ENCODE measurements at regions not wholly inside any gene's neighbourhood (a gene's known extent, or its start where the extent isn't known, plus 50 kb on each side); places are given as distances from the start of the nearest gene placed in this dataset.

DNA sequence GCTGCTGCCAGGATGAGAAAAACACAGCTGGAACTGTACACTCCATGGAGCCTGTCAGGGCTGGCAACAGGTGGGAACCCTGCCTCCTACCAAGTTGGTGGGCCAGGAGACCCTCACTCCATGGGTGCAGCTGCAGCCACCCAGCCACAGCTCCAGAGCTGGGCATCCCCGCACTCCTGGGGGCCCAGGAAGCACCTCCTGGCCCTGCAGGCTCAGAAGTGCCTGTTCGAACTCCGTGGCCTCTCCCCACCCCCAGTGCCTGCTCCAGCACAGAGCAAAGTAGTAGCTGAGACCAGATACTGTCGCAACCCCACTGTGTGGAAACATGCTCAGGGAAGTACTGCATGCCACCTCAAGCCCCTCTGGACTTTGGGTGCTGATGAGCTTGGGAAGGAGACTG, 564.0 kb upstream of the ACO1 start:
- H2AK9ac ChIP-seq (replicated peaks; ENCODE audit: low read depth, low read length, poor library complexity): no peak overlapping the region
- WGBS, 2 experiments (ENCODE audit: extremely low coverage in 2 of 2, insufficient read length in 1 of 2): 0% methylated on average over 1 of the region's 4 CpGs; no CpG with 5 or more reads in 1 of the 2 experiments
- H3K79me1 ChIP-seq (ENCODE audit: low read depth in 1 of 2, low read length in 2 of 2): no peaks in the 10 kb centered on the region
- H2BK20ac ChIP-seq (ENCODE audit: low read depth, low read length): no peak overlapping the region
- H3K4ac ChIP-seq (ENCODE audit: low read depth, low read length): no peak overlapping the region
- no peak overlapping the region for H3K27ac ChIP-seq (ENCODE audit: insufficient read depth, low read length)
- no peak overlapping the region for H3K18ac ChIP-seq (ENCODE audit: low read depth, low read length)
- in situ Hi-C loops (cut with MboI; ENCODE audit: low sequenced_read_pairs) (no loop called here), intact Hi-C loops (cut with micrococcal nuclease) (no loop called here), dilution Hi-C loops (cut with HindIII; ENCODE audit: low sequenced_read_pairs, unreplicated experiment) (no loop called here)
- no peak overlapping the region for H2BK120ac ChIP-seq (ENCODE audit: low read depth, low read length)
- H3K9ac ChIP-seq (ENCODE audit: low read depth, low read length): no peak overlapping the region
- H3K9me1 ChIP-seq (ENCODE audit: insufficient read depth, low read length): no peaks in the 10 kb centered on the region
- ATAC-seq (ENCODE audit: low read depth): no peak
- no peaks in the 10 kb centered on the region for H3K36me3 ChIP-seq (ENCODE audit: control insufficient read depth, insufficient read depth, low read length)
- H3K4me1 ChIP-seq (ENCODE audit: control insufficient read depth, insufficient read depth, low read length): no peaks in the 10 kb centered on the region
- H2AK5ac ChIP-seq (ENCODE audit: low read depth, low read length): no peak overlapping the region
- H4K91ac ChIP-seq (ENCODE audit: insufficient read depth, low read depth, low read length): no peak overlapping the region
- no peak overlapping the region for H2BK15ac ChIP-seq (ENCODE audit: low read depth, low read length)
- no peak overlapping the region for H4K5ac ChIP-seq (ENCODE audit: low read depth, low read length)
- peak overlapping the region; percentile 32 for H2AFZ ChIP-seq (replicated peaks; ENCODE audit: low read length, poor library complexity)
- H3K4me3 ChIP-seq (ENCODE audit: insufficient read depth, low read depth, low read length): no peak overlapping the region
- no peaks in the 10 kb centered on the region for H3K27me3 ChIP-seq (ENCODE audit: control insufficient read depth, insufficient read depth, low read length)
- H3K56ac ChIP-seq (ENCODE audit: extremely low read depth, insufficient read depth, low read length): no peak overlapping the region
- H2BK5ac ChIP-seq (ENCODE audit: low read depth, low read length, poor library complexity, severe bottlenecking): no peak overlapping the region
- peaks cover 7% of the 10 kb centered on the region; the same call in 1 of the 2 replicates for H3K9me3 ChIP-seq (ENCODE audit: control insufficient read depth, insufficient read depth, low read length)
- no peaks in the 10 kb centered on the region for H4K20me1 ChIP-seq (ENCODE audit: insufficient read depth, low read length)
- no peak for DNase-seq
- BruUV-seq (replicated peaks): no TSS peak
- POLR2A ChIA-PET (ENCODE audit: unreplicated experiment): no interaction called here
- H3K4me2 ChIP-seq (ENCODE audit: low read depth, low read length): no peak overlapping the region
- H3K14ac ChIP-seq (replicated peaks; ENCODE audit: low read depth, low read length): no peak overlapping the region
- H4K8ac ChIP-seq (ENCODE audit: low read depth in 2 of 2, low read length in 2 of 2): no peak overlapping the region
- CTCF ChIA-PET: interaction anchor here (0.6 kb wide), 1 partner anchor 166 kb away, joined by 3 read pairs; no protein-coding TSS in a partner anchor
- TF ChIP-seq, protein P1, sequence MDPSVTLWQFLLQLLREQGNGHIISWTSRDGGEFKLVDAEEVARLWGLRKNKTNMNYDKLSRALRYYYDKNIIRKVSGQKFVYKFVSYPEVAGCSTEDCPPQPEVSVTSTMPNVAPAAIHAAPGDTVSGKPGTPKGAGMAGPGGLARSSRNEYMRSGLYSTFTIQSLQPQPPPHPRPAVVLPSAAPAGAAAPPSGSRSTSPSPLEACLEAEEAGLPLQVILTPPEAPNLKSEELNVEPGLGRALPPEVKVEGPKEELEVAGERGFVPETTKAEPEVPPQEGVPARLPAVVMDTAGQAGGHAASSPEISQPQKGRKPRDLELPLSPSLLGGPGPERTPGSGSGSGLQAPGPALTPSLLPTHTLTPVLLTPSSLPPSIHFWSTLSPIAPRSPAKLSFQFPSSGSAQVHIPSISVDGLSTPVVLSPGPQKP (IDR thresholded peaks at IDR 0.05; ENCODE audit: borderline replicate concordance, low read depth, low read length): no peak
- H3K23ac ChIP-seq (ENCODE audit: low read depth, low read length): no peak overlapping the region
